HG02852 (cell line): ENCODE measurements at regions not wholly inside any gene's neighbourhood (a gene's known extent, or its start where the extent isn't known, plus 50 kb on each side); places are given as distances from the start of the nearest gene placed in this dataset.
"Not testable (repeated sequence)": the region's sequence is repeated elsewhere in the genome, so short reads cannot be mapped to it uniquely, and the experiment has no call there.

Experiments
- ATAC-seq: cut with Tn5 transposase; IDR thresholded peaks from one replicate; pipeline ENCODE4 v1.9.1; 2021; ENCODE audit warnings: mild to moderate bottlenecking, moderate library complexity; ENCODE audit not compliant: unreplicated experiment

- ATAC-seq, result no peak
Observed at GRCh38 chr13:87295636-87296035, 375.5 kb upstream of the SLITRK5 start.

DNA sequence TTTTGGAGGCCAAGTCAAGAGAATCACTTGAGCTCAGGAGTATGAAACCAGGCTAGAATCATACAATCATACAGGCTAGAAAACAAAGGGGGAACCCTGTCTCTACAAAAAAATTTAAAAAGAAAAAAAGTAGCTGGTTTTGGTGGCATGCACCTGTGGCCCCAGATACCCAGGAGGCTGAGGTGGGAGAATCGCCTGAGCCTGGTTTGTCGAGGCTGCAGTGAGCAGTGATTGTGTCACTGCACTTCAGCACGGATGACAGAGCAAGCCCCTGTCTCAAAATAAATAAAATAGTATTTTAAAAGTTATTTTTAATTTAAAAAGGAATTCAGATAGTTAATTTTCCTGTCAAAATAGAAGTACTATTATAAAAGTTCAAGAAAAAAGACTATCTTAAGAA, 369.1 kb upstream of the SLITRK5 start:
- ATAC-seq, result no peak

GRCh38 chr13:87302931-87303330, 368.2 kb upstream of the SLITRK5 start:
- ATAC-seq, result no peak

- ATAC-seq, result no peak
Observed at GRCh38 chr13:87311165-87311564, 360.0 kb upstream of the SLITRK5 start.

GRCh38 chr13:87314822-87315221, 356.3 kb upstream of the SLITRK5 start:
- no peak for ATAC-seq

DNA sequence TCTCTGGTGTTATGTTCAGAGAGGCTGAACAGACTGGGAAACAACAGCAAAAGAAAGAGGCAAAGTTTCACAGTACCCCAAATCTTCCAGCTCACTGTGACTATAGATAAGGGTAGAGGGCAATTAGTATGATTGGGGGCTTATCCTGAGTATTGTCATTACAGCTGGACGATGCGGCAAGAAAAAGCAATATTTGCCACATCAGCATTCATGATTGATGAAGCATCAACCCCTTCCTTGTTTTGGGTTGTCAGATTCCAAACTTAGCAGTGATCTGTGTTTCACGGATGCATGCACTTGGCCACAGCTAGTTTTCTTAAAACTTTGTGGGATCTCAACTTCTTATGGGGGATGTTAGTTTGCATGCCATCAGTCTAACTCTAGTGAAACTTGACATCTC, 348.8 kb upstream of the SLITRK5 start:
- ATAC-seq, result no peak

- ATAC-seq, result no peak
Observed at GRCh38 chr13:87324558-87324957, 346.6 kb upstream of the SLITRK5 start.

DNA sequence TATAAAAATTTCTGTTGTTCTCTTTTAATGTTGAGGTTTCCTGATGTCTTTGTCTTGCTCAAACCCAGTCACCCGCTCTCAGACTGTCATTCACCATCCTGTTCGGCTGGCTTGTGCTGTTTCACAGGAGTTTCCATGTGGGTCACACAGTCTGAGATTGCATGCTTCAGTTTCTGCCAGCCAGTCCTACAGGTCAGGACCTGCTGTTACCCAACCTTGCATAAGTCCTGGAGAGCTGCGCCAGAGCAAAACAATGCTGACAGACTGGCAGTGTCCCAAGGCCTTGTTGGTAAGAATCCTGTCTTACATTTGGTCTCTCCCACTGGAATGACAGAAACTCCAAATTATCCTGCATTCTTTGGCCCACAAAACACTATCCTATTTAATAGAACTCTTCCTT, 340.0 kb upstream of the SLITRK5 start:
- ATAC-seq, result no peak

DNA sequence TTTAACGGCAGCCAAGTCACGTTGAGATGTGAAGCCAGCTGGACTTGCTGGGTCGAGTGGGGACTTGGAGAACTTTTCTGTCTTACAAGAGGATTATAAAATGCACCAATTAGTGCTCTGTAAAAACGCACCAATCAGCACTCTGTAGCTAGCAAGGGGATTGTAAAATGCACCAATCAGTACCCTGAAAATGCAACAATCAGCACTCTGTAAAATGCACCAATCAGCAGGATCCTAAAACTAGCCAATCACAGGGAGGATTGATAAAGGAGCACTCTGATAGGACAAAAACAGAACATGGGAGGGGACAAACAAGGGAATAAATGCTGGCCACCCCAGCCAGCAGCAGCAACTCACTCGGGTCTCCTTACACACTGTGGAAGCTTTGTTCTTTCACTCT, 337.6 kb upstream of the SLITRK5 start:
- ATAC-seq, result no peak

DNA sequence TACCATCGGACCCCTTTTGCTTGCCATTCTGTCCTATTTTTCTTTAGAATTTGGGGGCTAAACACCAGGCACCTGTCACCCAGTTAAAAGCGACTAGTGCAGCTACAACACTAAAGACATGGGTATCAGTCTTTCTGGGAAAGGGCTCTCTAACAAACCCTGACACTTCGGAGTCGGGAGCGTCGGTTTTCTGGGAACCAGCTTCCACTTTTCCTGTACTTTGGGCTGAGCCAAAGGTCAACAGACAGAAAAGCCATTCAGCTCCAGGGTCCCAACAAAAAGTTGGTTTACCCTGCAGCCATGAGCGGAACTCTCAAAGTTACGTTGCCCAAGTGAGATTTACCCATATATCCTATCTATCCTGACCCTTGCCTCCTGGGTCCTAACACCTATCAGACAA, 337.0 kb upstream of the SLITRK5 start:
- ATAC-seq, result no peak

DNA sequence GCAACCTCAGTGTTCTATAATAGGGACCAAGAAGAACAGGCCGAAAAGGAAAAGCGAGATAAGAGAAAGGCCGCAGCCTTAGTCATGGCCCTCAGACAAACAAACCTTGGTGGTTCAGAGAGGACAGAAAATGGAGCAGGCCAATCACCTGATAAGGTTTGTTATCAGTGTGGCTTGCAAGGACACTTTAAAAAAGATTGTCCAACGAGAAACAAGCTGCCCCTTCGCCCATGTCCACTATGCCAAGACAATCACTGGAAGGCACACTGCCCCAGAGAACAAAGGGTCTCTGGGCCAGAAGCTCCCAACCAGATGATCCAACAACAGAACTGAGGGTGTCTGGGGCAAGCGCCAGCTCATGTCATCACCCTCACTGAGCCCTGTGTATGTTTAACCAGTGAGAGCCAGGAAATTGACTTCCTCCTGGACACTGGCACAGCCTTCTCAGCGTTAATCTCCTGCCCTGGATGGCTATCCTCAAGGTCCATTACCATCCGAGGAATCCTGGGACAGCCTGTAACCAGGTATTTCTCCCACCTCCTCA, 334.8 kb upstream of the SLITRK5 start:
- not testable (repeated sequence) for ATAC-seq

GRCh38 chr13:87344176-87344575, 327.0 kb upstream of the SLITRK5 start:
- ATAC-seq, result no peak

DNA sequence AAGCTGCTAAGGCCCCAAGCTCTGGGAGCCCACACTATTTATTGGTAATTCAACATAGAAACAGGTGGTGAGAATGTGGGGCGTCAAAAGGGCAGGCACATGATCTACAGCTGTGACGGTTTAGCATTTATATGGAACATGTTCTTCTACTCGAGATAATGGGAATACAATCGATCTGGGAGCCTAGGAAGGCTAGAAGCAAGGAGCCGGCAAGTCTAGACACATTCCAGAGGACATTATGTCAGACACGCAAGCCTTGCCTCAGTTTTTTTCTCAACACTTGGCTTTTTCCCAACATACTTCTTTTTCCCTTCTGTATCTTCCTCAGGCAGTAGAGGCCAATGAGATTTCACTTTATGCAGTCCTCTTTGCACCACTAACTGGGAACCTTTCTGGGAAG, 315.7 kb upstream of the SLITRK5 start:
- ATAC-seq, result no peak

- no peak for ATAC-seq
Observed at GRCh38 chr13:87356314-87356713, 314.9 kb upstream of the SLITRK5 start.

GRCh38 chr13:87358319-87358718, 312.9 kb upstream of the SLITRK5 start:
- no peak for ATAC-seq

DNA sequence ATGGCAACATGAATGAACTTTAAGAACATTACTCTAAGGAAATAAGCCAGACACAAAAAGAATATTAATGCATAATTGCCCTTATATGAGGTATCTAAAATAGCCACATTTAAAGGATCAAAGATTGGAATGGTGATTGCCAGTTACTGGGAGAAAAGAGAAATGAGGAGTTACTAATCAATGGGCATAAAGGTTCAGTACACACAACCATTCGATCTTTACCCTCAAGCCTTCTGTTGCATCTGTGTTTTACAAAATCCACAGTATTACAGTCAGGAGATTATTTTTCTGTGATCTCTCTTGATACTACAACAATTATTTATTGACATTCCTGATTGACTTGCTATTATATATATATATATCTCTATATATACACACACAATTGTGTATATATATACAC, 310.0 kb upstream of the SLITRK5 start:
- no peak for ATAC-seq

DNA sequence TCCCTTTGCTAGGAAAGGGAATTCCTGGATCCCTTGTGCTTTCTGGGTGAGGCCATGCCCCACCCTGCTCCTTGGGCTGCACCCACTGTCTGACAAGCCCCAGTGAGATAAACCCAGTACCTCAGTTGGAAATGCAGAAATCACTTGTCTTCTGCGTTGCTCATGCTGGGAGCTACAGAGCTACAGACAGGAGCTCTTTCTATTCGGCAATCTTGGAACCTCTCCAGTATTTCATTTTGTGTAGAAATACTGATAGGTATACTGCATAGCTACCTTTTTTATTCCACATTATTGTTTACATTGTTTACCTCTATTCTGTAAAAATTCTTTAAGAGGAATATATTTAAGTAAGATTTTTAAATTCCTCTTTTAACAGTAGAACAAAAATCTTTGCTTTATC, 302.5 kb upstream of the SLITRK5 start:
- ATAC-seq, result no peak

- no peak for ATAC-seq
Observed at GRCh38 chr13:87376081-87376480, 295.1 kb upstream of the SLITRK5 start.

- ATAC-seq, result no peak
Observed at GRCh38 chr13:87384099-87384498, 287.1 kb upstream of the SLITRK5 start.

DNA sequence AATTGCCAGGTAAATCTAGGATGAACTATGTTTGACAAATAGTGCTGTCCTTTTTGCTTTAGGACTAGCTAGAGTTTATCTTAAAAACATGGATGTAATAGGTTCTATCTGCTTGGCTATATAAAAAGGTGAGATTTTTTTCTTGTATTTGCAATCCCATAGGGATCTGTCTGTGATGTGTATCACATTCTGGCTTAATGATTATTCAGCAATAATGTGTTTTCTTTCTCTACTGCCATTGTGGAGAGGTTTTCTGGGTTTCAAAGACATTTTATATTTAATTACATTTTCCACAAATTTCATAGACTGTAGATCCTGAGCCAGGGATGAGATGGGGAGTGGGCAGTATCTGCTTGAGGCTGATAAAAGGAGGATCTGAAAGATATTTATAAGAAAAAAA, 277.8 kb upstream of the SLITRK5 start:
- no peak for ATAC-seq

DNA sequence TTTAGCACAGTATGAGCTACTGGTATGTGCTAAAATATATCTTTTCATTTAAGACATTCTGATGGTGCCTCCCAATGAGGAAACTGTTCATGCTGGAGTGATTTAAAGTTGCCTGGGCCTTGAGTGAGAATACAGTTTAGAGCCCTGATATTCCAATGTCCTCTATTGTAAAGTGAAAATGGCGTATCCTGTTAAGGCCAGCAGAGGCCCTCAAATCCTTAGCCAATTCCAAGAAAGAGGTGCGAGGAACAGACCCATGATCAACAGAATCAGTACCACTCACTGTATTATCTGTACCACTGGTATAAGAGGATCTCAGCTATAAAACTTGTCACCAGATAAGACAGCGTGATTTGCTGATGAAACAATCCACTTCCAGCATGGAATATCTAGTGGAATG, 273.1 kb upstream of the SLITRK5 start:
- ATAC-seq, result no peak

- ATAC-seq, result no peak
Observed at GRCh38 chr13:87403748-87404432, 267.3 kb upstream of the SLITRK5 start.

DNA sequence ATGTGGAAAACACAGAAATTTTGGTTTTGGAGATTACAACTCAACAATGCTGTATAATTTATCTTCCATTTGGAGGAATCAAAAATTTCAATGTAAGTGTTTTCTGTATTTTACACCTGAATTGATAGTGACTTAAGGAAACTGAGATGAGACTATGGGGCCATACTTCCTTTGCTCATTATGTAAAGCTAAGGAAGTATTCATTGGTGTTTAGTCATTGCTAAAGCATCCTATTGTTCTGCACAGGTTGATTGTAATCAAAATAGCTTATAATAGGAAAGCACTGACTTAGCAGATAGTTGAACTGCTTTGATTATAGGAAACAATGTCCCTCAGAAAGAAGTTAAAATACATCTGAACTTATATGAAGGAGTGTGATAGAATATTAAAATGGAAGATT, 244.4 kb upstream of the SLITRK5 start:
- no peak for ATAC-seq
